HepG2 (cell line): ENCODE measurements at regions not wholly inside any gene's neighbourhood (a gene's known extent, or its start where the extent isn't known, plus 50 kb on each side); places are given as distances from the start of the nearest gene placed in this dataset.

ENCODE experiments used
- ATAC-seq: fragments of 200-7000 bp; cut with Tn5 transposase; 3 replicates; pipeline ENCODE4 v1.9.1; 2020; ENCODE audit warnings: mild to moderate bottlenecking, moderate library complexity
- BruUV-seq: library from RNA; stranded (reverse); fragments of 400-500 nt; replicated peaks from 2 replicates; lab custom pipeline; 2021; lab: Mats Ljungman, UMichigan
- CTCF ChIA-PET: fragments of 300-600 bp; formaldehyde crosslinking; extraction: SDS; loops from one replicate; lab custom pipeline; 2021; ENCODE audit warnings: low total read pairs, inconsistent platforms, low intra/inter-chr PET ratio; lab: Yijun Ruan, JAX
- POLR2A ChIA-PET: fragments of 350-600 bp; sonication (Branson Sonifier 250); formaldehyde crosslinking; loops from one replicate; lab custom pipeline; 2020; ENCODE audit warnings: antibody characterized with exemption, inconsistent platforms; lab: Yijun Ruan, JAX
- DNase-seq: peaks from one replicate; pipeline ENCODE4 v3.0.0-alpha.2; 2015; ENCODE audit warnings: low spot score
- FAIRE-seq: peaks from 3 replicates; lab custom pipeline; 2011; peaks lifted over from hg19 to GRCh38; lab: Jason Lieb, UNC
- H2AFZ ChIP-seq: one replicate; pipeline ENCODE4 v1.6.1; 2011; ENCODE audit warnings: low read length, inconsistent platforms
- H3K27ac ChIP-seq: fragments of 300-600 bp; 3 replicates; pipeline ENCODE4 v1.8.0; 2011; ENCODE audit warnings: mixed run types, mild to moderate bottlenecking, mixed read lengths, low read length, inconsistent platforms; ENCODE audit not compliant: insufficient read depth; ENCODE audit errors: extremely low read length
- H3K27me3 ChIP-seq, 2 experiments: fragments of 200-600 bp in 1 of 2; 2 replicates in 1 of 2; 3 replicates in 1 of 2; pipeline versions ENCODE4 v1.6.0 to v1.8.0; 2011; ENCODE audit warnings: low read length in 2 of 2, mild to moderate bottlenecking in 2 of 2, moderate library complexity in 2 of 2, inconsistent platforms in 1 of 2; ENCODE audit not compliant: insufficient read depth in 2 of 2, control insufficient read depth in 1 of 2
- H3K36me3 ChIP-seq, 2 experiments: fragments of 200-600 bp in 1 of 2; replicated peaks in 1 of 2; 2 replicates in 1 of 2; 3 replicates in 1 of 2; pipeline versions ENCODE4 v1.5.1 to v1.8.0; 2011; ENCODE audit warnings: low read length in 2 of 2, inconsistent platforms in 1 of 2; ENCODE audit not compliant: insufficient read depth in 2 of 2, control insufficient read depth in 1 of 2
- H3K4me1 ChIP-seq: 2 replicates; pipeline ENCODE4 v1.5.1; 2012; ENCODE audit warnings: low read length, inconsistent platforms; ENCODE audit not compliant: insufficient read depth
- H3K4me2 ChIP-seq: 2 replicates; pipeline ENCODE4 v1.6.0; 2011; ENCODE audit warnings: low read depth, low read length, inconsistent platforms
- H3K4me3 ChIP-seq, 3 experiments: fragments of 200-600 bp in 1 of 3; sonication (generic), shearing (Covaris generic) in 1 of 3; replicated peaks in 1 of 3; 2 replicates each; pipeline ENCODE4 v1.5.1; 2011 to 2016; ENCODE audit warnings: low read length in 3 of 3, inconsistent platforms in 2 of 3, low read depth in 2 of 3, mild to moderate bottlenecking in 2 of 3, control low read depth in 1 of 3, mixed read lengths in 1 of 3; ENCODE audit not compliant: insufficient read depth in 1 of 3
- H3K79me2 ChIP-seq: one replicate; pipeline ENCODE4 v1.6.1; 2011; ENCODE audit warnings: low read length, inconsistent platforms; ENCODE audit not compliant: insufficient read depth
- H3K9ac ChIP-seq: 2 replicates; pipeline ENCODE4 v1.6.0; 2011; ENCODE audit warnings: mild to moderate bottlenecking, low read depth, low read length, inconsistent platforms; ENCODE audit not compliant: insufficient read depth
- H3K9me3 ChIP-seq: 2 replicates; pipeline ENCODE4 v1.5.1; 2012; ENCODE audit warnings: mild to moderate bottlenecking, low read length
- H4K20me1 ChIP-seq: 2 replicates; pipeline ENCODE4 v1.6.0; 2011; ENCODE audit warnings: inconsistent platforms, mild to moderate bottlenecking, low read length, moderate library complexity; ENCODE audit not compliant: insufficient read depth
- ARID2 ChIP-seq: sonication (generic); formaldehyde crosslinking; IDR thresholded peaks from 2 replicates; pipeline ENCODE4 v1.8.1; 2022; ENCODE audit warnings: mild to moderate bottlenecking, missing genetic modification reagents, borderline replicate concordance
- BORCS8-MEF2B ChIP-seq: sonication (generic); formaldehyde crosslinking; IDR thresholded peaks from 2 replicates; pipeline ENCODE4 v1.8.0; 2022; ENCODE audit warnings: mild to moderate bottlenecking, missing genetic modification reagents
- FOXM1 ChIP-seq: sonication (generic); formaldehyde crosslinking; IDR thresholded peaks from 2 replicates; pipeline ENCODE4 v1.5.0; 2020; ENCODE audit warnings: missing genetic modification reagents
- HNF4G ChIP-seq, 2 experiments: sonication (generic) in 1 of 2; formaldehyde crosslinking in 1 of 2; IDR thresholded peaks; 2 replicates each; pipeline versions ENCODE4 v1.4.0 to v1.6.1; 2011 to 2020; ENCODE audit warnings: borderline replicate concordance in 2 of 2, low read depth in 2 of 2, mild to moderate bottlenecking in 2 of 2, low read length in 1 of 2, missing genetic modification reagents in 1 of 2, moderate library complexity in 1 of 2
- KMT2B ChIP-seq: IDR thresholded peaks from 2 replicates; pipeline ENCODE4 v1.6.1; 2016; ENCODE audit warnings: missing genetic modification reagents, missing compliant biosample characterization
- NONO ChIP-seq, 2 experiments: fragments of 450-650 bp in 1 of 2; sonication (generic) in 1 of 2; formaldehyde crosslinking in 1 of 2; IDR thresholded peaks in 1 of 2; conservative IDR thresholded peaks in 1 of 2; 2 replicates each; pipeline versions ENCODE4 v1.6.1 to v1.8.0; 2017 to 2022; ENCODE audit warnings: mild to moderate bottlenecking in 1 of 2, missing genetic modification reagents in 1 of 2, moderate library complexity in 1 of 2
- NR2F6 ChIP-seq, 2 experiments: IDR thresholded peaks; 2 replicates each; pipeline ENCODE4 v1.6.1; 2016; ENCODE audit warnings: antibody characterized with exemption in 1 of 2, mild to moderate bottlenecking in 1 of 2
- RBM39 ChIP-seq: fragments of 200-400 bp; formaldehyde crosslinking; IDR thresholded peaks from one replicate; pipeline ENCODE4 v1.6.1; 2018; ENCODE audit warnings: antibody characterized with exemption, mild to moderate bottlenecking, low read depth, low read length; ENCODE audit not compliant: poor library complexity, severe bottlenecking
- SPEN ChIP-seq: sonication (generic); formaldehyde crosslinking; IDR thresholded peaks from 2 replicates; pipeline ENCODE4 v1.5.1; 2020; ENCODE audit warnings: low read depth, mild to moderate bottlenecking, missing genetic modification reagents
- SRY ChIP-seq: sonication (generic); formaldehyde crosslinking; IDR thresholded peaks from 2 replicates; pipeline ENCODE4 v1.8.0; 2022; ENCODE audit warnings: mild to moderate bottlenecking, missing genetic modification reagents
- ZNF124 ChIP-seq: sonication (generic); formaldehyde crosslinking; IDR thresholded peaks from 2 replicates; pipeline ENCODE4 v1.4.0; 2020; ENCODE audit warnings: missing genetic modification reagents
- ZNF335 ChIP-seq: sonication (generic); formaldehyde crosslinking; IDR thresholded peaks from 2 replicates; pipeline ENCODE4 v1.4.0; 2020; ENCODE audit warnings: missing genetic modification reagents
- ZNF431 ChIP-seq: sonication (generic); formaldehyde crosslinking; IDR thresholded peaks from 2 replicates; pipeline ENCODE4 v1.9.0; 2022; ENCODE audit warnings: missing genetic modification reagents, low read depth, mild to moderate bottlenecking, borderline replicate concordance
- ZNF44 ChIP-seq: sonication (generic); formaldehyde crosslinking; IDR thresholded peaks from 2 replicates; pipeline ENCODE4 v1.5.1; 2020; ENCODE audit warnings: mild to moderate bottlenecking, missing genetic modification reagents
- ZNF558 ChIP-seq: sonication (generic); formaldehyde crosslinking; IDR thresholded peaks from 2 replicates; pipeline ENCODE4 v1.9.0; 2022; ENCODE audit warnings: mild to moderate bottlenecking, missing genetic modification reagents, borderline replicate concordance
- ZNF629 ChIP-seq: sonication (generic); formaldehyde crosslinking; conservative IDR thresholded peaks from 2 replicates; pipeline ENCODE4 v1.5.0; 2020; ENCODE audit warnings: missing genetic modification reagents
- WGBS: methylation state at CpG from one replicate; pipeline ENCODE4 v1.1.6; 2017; ENCODE audit warnings: low lambda C conversion rate; 5-methylcytosine and 5-hydroxymethylcytosine counted together
- in situ Hi-C: cut with HindIII; loops from 2 replicates; pipeline ENCODE4 v1.10.0; 2017; ENCODE audit warnings: low pct_unique_long_range_greater_than_20kb; ENCODE audit not compliant: extremely low pct_ligation_motif_present
- intact Hi-C: fragments of 100-400 bp; cut with micrococcal nuclease; formaldehyde crosslinking; loops from one replicate; pipeline ENCODE4 v1.10.0; 2022; ENCODE audit not compliant: unreplicated experiment
- TF ChIP-seq, protein P1 (sequence below): sonication (generic); formaldehyde crosslinking; IDR thresholded peaks from 2 replicates; pipeline ENCODE4 v1.5.1; 2020; ENCODE audit warnings: missing genetic modification reagents, mild to moderate bottlenecking, borderline replicate concordance
- TF ChIP-seq, protein P2 (sequence below): sonication (generic); formaldehyde crosslinking; IDR thresholded peaks from 2 replicates; pipeline ENCODE4 v1.9.0; 2022; ENCODE audit warnings: missing genetic modification reagents, mild to moderate bottlenecking, borderline replicate concordance

DNA sequence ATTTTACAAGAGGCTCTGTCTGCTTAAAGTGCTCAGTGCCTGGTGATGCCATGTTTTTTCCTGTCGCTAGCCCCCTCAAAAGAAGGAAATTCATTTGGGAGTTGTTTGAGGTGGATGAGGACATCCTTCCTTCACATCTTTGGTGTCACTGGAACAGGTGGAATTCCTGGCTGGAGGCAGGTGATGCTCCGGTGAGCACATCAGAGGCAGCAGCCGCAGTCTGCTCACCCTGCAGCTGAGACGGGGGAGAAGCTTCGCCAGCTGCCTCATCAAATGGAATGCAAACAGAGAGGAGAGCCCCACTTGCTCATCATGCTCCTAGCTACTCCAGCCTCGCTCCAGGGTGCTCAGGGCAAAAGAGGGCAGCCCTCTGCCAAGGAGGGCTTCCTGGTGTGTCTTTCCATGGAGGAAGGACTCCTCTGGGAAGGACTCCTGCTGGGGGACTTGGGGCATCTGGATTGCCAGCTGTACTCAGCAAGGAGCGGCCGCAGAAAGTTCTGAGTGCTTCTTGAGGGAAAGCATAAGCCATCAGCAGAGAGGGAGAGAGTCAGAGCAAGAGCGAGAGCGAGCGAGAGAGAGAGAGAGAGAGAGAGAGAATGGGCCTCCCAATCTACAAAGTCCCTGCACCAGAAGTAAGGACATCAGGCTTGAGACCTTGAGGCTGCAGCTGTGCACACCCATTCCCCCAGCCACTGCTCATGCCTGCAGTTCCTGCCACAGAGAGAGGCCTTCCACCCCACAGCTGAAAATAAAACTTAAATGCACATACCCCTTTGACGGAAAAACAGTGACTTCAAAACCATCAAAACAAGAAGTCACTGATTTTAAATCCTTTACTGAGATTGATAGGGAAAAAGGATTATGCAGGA, 74.3 kb upstream of the UBL3 start:
- POLR2A ChIA-PET: interaction anchor here (1.0 to 5.5 kb wide), 6 partner anchors 19 to 154 kb away, joined by 3 to 58 read pairs (median 4); partner anchors contain the start of gene UBL3
- CTCF ChIA-PET: interaction anchor here (0.9 to 1.6 kb wide), 3 partner anchors 79 to 154 kb away, joined by 4 to 7 read pairs (median 4); no protein-coding TSS in a partner anchor
- ATAC-seq (peak; percentile 25), FAIRE-seq (no peak), DNase-seq (peak; percentile 44)
- Histone ChIP-seq H3K4me2 (peak overlapping the region; percentile 80), H3K9me3 (no peaks in the 10 kb centered on the region), H3K9ac (peak overlapping the region; percentile 45), H4K20me1 (no peaks in the 10 kb centered on the region), H3K4me1 (peaks cover 61% of the 10 kb centered on the region), H3K4me3 (peak overlapping the region; percentile 17 to 65 (median 22); a peak in 3 of 6 replicates), H3K79me2 (no peaks in the 10 kb centered on the region), H3K36me3 (no peaks in the 10 kb centered on the region), H3K27ac (peak overlapping the region; percentile 81), H3K27me3 (no peaks in the 10 kb centered on the region), H2AFZ (no peak overlapping the region)
- 29% methylated on average over 8 of the region's 12 CpGs for WGBS
- intact Hi-C loops: loop anchor here (1.0 to 2.0 kb wide), 4 partner anchors 74 to 332 kb away; partner anchors contain the start of gene UBL3
- BruUV-seq: TSS peak; percentile 50
- in situ Hi-C loops: loop anchor here (5.0 to 10.0 kb wide), 2 partner anchors 72 to 150 kb away; partner anchors contain the start of gene UBL3
- TF ChIP-seq, protein P1, sequence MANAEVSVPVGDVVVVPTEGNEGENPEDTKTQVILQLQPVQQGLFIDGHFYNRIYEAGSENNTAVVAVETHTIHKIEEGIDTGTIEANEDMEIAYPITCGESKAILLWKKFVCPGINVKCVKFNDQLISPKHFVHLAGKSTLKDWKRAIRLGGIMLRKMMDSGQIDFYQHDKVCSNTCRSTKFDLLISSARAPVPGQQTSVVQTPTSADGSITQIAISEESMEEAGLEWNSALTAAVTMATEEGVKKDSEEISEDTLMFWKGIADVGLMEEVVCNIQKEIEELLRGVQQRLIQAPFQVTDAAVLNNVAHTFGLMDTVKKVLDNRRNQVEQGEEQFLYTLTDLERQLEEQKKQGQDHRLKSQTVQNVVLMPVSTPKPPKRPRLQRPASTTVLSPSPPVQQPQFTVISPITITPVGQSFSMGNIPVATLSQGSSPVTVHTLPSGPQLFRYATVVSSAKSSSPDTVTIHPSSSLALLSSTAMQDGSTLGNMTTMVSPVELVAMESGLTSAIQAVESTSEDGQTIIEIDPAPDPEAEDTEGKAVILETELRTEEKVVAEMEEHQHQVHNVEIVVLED (CRISPR knock-in tag): 0 out of 2 replicates have a peak, but pooled peaks have one; percentile 7
- TF ChIP-seq ZNF558 (0 out of 2 replicates have a peak, but pooled peaks have one; percentile 2), ARID2 (CRISPR knock-in tag) (0 out of 2 replicates have a peak, but pooled peaks have one; percentile 74), RBM39 (peak; percentile 16), ZNF124 (0 out of 2 replicates have a peak, but pooled peaks have one; percentile 5), HNF4G (IDR thresholded peaks at IDR 0.05; ENCODE audit: borderline replicate concordance, low read depth, low read length) (no peak), HNF4G (CRISPR knock-in tag; IDR thresholded peaks at IDR 0.05; ENCODE audit: borderline replicate concordance, low read depth) (0 out of 2 replicates have a peak, but pooled peaks have one; percentile 5), SRY (CRISPR knock-in tag) (no peak; the same call in 1 of the 2 replicates), BORCS8-MEF2B (CRISPR knock-in tag) (0 out of 2 replicates have a peak, but pooled peaks have one; percentile 37), ZNF44 (CRISPR knock-in tag) (no peak), FOXM1 (CRISPR knock-in tag) (no peak), SPEN (peak; percentile 7; the same call in 1 of the 2 replicates), KMT2B (0 out of 2 replicates have a peak, but pooled peaks have one; percentile 5), NR2F6 (IDR thresholded peaks at IDR 0.05) (no peak), NR2F6 (CRISPR knock-in tag; IDR thresholded peaks at IDR 0.05) (no peak), ZNF629 (CRISPR knock-in tag) (no peak), ZNF431 (CRISPR knock-in tag) (0 out of 2 replicates have a peak, but pooled peaks have one; percentile 13), ZNF335 (CRISPR knock-in tag) (0 out of 2 replicates have a peak, but pooled peaks have one; percentile 1), NONO (IDR thresholded peaks at IDR 0.05) (no peak), NONO (CRISPR knock-in tag; conservative IDR thresholded peaks at IDR 0.05) (no peak)
- TF ChIP-seq, protein P2, sequence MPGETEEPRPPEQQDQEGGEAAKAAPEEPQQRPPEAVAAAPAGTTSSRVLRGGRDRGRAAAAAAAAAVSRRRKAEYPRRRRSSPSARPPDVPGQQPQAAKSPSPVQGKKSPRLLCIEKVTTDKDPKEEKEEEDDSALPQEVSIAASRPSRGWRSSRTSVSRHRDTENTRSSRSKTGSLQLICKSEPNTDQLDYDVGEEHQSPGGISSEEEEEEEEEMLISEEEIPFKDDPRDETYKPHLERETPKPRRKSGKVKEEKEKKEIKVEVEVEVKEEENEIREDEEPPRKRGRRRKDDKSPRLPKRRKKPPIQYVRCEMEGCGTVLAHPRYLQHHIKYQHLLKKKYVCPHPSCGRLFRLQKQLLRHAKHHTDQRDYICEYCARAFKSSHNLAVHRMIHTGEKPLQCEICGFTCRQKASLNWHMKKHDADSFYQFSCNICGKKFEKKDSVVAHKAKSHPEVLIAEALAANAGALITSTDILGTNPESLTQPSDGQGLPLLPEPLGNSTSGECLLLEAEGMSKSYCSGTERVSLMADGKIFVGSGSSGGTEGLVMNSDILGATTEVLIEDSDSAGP (CRISPR knock-in tag): 0 out of 2 replicates have a peak, but pooled peaks have one; percentile 39
